Progenitor cell of endocrine pancreas (in vitro differentiated cells): ENCODE measurements at regions not wholly inside any gene's neighbourhood (a gene's known extent, or its start where the extent isn't known, plus 50 kb on each side); places are given as distances from the start of the nearest gene placed in this dataset.

Experiments
- DNase-seq: peaks from one replicate; pipeline ENCODE4 v3.0.0; 2021; ENCODE audit warnings: low spot score; ENCODE audit not compliant: unreplicated experiment
- H3K27ac Mint-ChIP-seq: 2 replicates; pipeline ENCODE4 v1.8.0; 2021; ENCODE audit warnings: mild to moderate bottlenecking, moderate library complexity, mixed read lengths
- H3K27me3 Mint-ChIP-seq: 2 replicates; pipeline ENCODE4 v1.8.0; 2021; ENCODE audit warnings: mixed read lengths
- H3K36me3 Mint-ChIP-seq: 2 replicates; pipeline ENCODE4 v1.8.0; 2022; ENCODE audit warnings: mixed read lengths; ENCODE audit not compliant: insufficient read depth
- H3K4me1 Mint-ChIP-seq: 2 replicates; pipeline ENCODE4 v1.8.0; 2021; ENCODE audit warnings: low read depth, mixed read lengths
- H3K4me3 Mint-ChIP-seq: 2 replicates; pipeline ENCODE4 v1.8.0; 2021; ENCODE audit warnings: low read depth, mild to moderate bottlenecking, moderate library complexity, mixed read lengths
- H3K9me3 Mint-ChIP-seq: 2 replicates; pipeline ENCODE4 v1.8.0; 2021; ENCODE audit warnings: low read depth, mixed read lengths
- CTCF ChIP-seq: fragments of 200-600 bp; sonication (generic); IDR thresholded peaks from one replicate; pipeline ENCODE4 v1.5.0; 2021; ENCODE audit warnings: antibody characterized with exemption, mild to moderate bottlenecking; ENCODE audit not compliant: unreplicated experiment

- Mint-ChIP-seq H3K4me3 (no peak overlapping the region), H3K27me3 (no peaks in the 10 kb centered on the region), H3K9me3 (no peaks in the 10 kb centered on the region), H3K4me1 (peaks cover 5% of the 10 kb centered on the region), H3K27ac (peak overlapping the region; percentile 5), H3K36me3 (no peaks in the 10 kb centered on the region)
- TF ChIP-seq CTCF: no peak
- no peak for DNase-seq
These were observed 1191.6 kb upstream of the SEL1L start for GRCh38 chr14:82725213-82725612.

- no peak for DNase-seq
- Mint-ChIP-seq H3K36me3 (no peaks in the 10 kb centered on the region), H3K4me3 (no peak overlapping the region), H3K27me3 (no peaks in the 10 kb centered on the region), H3K27ac (no peak overlapping the region), H3K9me3 (no peaks in the 10 kb centered on the region), H3K4me1 (no peaks in the 10 kb centered on the region)
- TF ChIP-seq CTCF: no peak
These were observed 1197.9 kb upstream of the SEL1L start for GRCh38 chr14:82731526-82731925.

GRCh38 chr14:82740547-82740946, 1206.9 kb upstream of the SEL1L start:
- no peak for TF ChIP-seq CTCF
- H3K4me3 Mint-ChIP-seq: no peak overlapping the region
- no peaks in the 10 kb centered on the region for H3K36me3 Mint-ChIP-seq
- no peaks in the 10 kb centered on the region for H3K27me3 Mint-ChIP-seq
- H3K27ac Mint-ChIP-seq: no peak overlapping the region
- no peaks in the 10 kb centered on the region for H3K4me1 Mint-ChIP-seq
- H3K9me3 Mint-ChIP-seq: no peaks in the 10 kb centered on the region
- DNase-seq: no peak

GRCh38 chr14:82755476-82755875, 1221.8 kb upstream of the SEL1L start:
- H3K27ac Mint-ChIP-seq: no peak overlapping the region
- H3K4me1 Mint-ChIP-seq: no peaks in the 10 kb centered on the region
- no peaks in the 10 kb centered on the region for H3K36me3 Mint-ChIP-seq
- no peak for TF ChIP-seq CTCF
- peaks cover 5% of the 10 kb centered on the region for H3K9me3 Mint-ChIP-seq
- no peak overlapping the region for H3K4me3 Mint-ChIP-seq
- H3K27me3 Mint-ChIP-seq: no peaks in the 10 kb centered on the region
- no peak for DNase-seq

GRCh38 chr14:82755923-82756322, 1222.3 kb upstream of the SEL1L start:
- H3K4me3 Mint-ChIP-seq: no peak overlapping the region
- H3K4me1 Mint-ChIP-seq: no peaks in the 10 kb centered on the region
- DNase-seq: no peak
- TF ChIP-seq CTCF: no peak
- peaks cover 5% of the 10 kb centered on the region for H3K9me3 Mint-ChIP-seq
- H3K36me3 Mint-ChIP-seq: no peaks in the 10 kb centered on the region
- H3K27me3 Mint-ChIP-seq: no peaks in the 10 kb centered on the region
- H3K27ac Mint-ChIP-seq: no peak overlapping the region
